ENCODE measurements at regions not wholly inside any gene's neighbourhood (a gene's known extent, or its start where the extent isn't known, plus 50 kb on each side); places are given as distances from the start of the nearest gene placed in this dataset.

GRCh38 chr21:28378026-28378425 is 614.7 kb downstream of the LTN1 start:
- TF ChIP-seq CTCF (IDR thresholded peaks at IDR 0.05; ENCODE audit: insufficient read depth, low read length), result no peak
- no peak for DNase-seq (ENCODE audit: low read depth)
- H3K4me3 ChIP-seq (ENCODE audit: low read depth, low read length), result no peak overlapping the region

GRCh38 chr21:28375708-28376385 is 616.8 kb downstream of the LTN1 start:
- TF ChIP-seq CTCF (IDR thresholded peaks at IDR 0.05; ENCODE audit: insufficient read depth, low read length), result no peak
- no peak overlapping the region for H3K4me3 ChIP-seq (ENCODE audit: low read depth, low read length)
- peak; percentile 65 for DNase-seq (ENCODE audit: low read depth)

- no peak for DNase-seq (ENCODE audit: low read depth)
- no peak overlapping the region for H3K4me3 ChIP-seq (ENCODE audit: low read depth, low read length)
- no peak for TF ChIP-seq CTCF (IDR thresholded peaks at IDR 0.05; ENCODE audit: insufficient read depth, low read length)
Measured at GRCh38 chr21:28374881-28375280, 617.8 kb downstream of the LTN1 start.

- no peak overlapping the region for H3K4me3 ChIP-seq (ENCODE audit: low read depth, low read length)
- no peak for TF ChIP-seq CTCF (IDR thresholded peaks at IDR 0.05; ENCODE audit: insufficient read depth, low read length)
- no peak for DNase-seq (ENCODE audit: low read depth)
Measured at GRCh38 chr21:28371713-28372112, 621.0 kb downstream of the LTN1 start.

- no peak for TF ChIP-seq CTCF (IDR thresholded peaks at IDR 0.05; ENCODE audit: insufficient read depth, low read length)
- no peak for DNase-seq (ENCODE audit: low read depth)
- H3K4me3 ChIP-seq (ENCODE audit: low read depth, low read length), result no peak overlapping the region
Measured at GRCh38 chr21:28359300-28359699, 633.4 kb downstream of the LTN1 start.

- DNase-seq (ENCODE audit: low read depth), result no peak
- H3K4me3 ChIP-seq (ENCODE audit: low read depth, low read length), result no peak overlapping the region
- TF ChIP-seq CTCF (IDR thresholded peaks at IDR 0.05; ENCODE audit: insufficient read depth, low read length), result no peak
Measured at GRCh38 chr21:28358702-28359101, 634.0 kb downstream of the LTN1 start.

GRCh38 chr21:28358170-28358569 is 634.5 kb downstream of the LTN1 start:
- H3K4me3 ChIP-seq (ENCODE audit: low read depth, low read length), result no peak overlapping the region
- TF ChIP-seq CTCF (IDR thresholded peaks at IDR 0.05; ENCODE audit: insufficient read depth, low read length), result no peak
- no peak for DNase-seq (ENCODE audit: low read depth)
